ENCODE measurements at regions not wholly inside any gene's neighbourhood (a gene's known extent, or its start where the extent isn't known, plus 50 kb on each side); places are given as distances from the start of the nearest gene placed in this dataset.

GRCh38 chr12:90243211-90243610 is 534.6 kb upstream of the ATP2B1 start:
- DNase-seq: no peak
- Mint-ChIP-seq H3K27me3 (ENCODE audit: low read depth) (no peaks in the 10 kb centered on the region), H3K27ac (no peak overlapping the region), H3K4me3 (no peak overlapping the region), H3K36me3 (ENCODE audit: insufficient read depth in 1 of 3, low read depth in 3 of 3) (peaks cover 0 to 2% (median 2%) of the 10 kb centered on the region in 3 experiments; a peak in 1 of 7 replicates), H3K9me3 (no peaks in the 10 kb centered on the region), H3K4me1 (no peaks in the 10 kb centered on the region)
- Histone ChIP-seq H3K27ac (ENCODE audit: insufficient read length, low read depth, low read length) (no peak overlapping the region), H3K56ac (ENCODE audit: insufficient read length, low read depth, low read length) (no peak overlapping the region), H3K14ac (ENCODE audit: insufficient read depth, low read length) (no peak overlapping the region), H3K18ac (ENCODE audit: insufficient read length, low read depth, low read length) (no peak overlapping the region), H3K23me2 (ENCODE audit: insufficient read length, low read depth, low read length, poor library complexity, severe bottlenecking) (no peaks in the 10 kb centered on the region), H3K4ac (ENCODE audit: low read depth, low read length) (no peak overlapping the region), H3K9ac (ENCODE audit: extremely low read depth, insufficient read length, low read length) (no peak overlapping the region), H2BK120ac (ENCODE audit: low read depth, low read length, poor library complexity, severe bottlenecking) (no peak overlapping the region), H3K4me2 (ENCODE audit: insufficient read depth, insufficient read length, low read length) (no peak overlapping the region), H2BK20ac (ENCODE audit: low read depth, low read length, poor library complexity, severe bottlenecking) (no peak overlapping the region), H2BK12ac (ENCODE audit: insufficient read length, low read depth, low read length) (no peak overlapping the region), H2BK5ac (ENCODE audit: insufficient read length, low read length) (no peak overlapping the region), H4K20me1 (ENCODE audit: control insufficient read depth, insufficient read depth, insufficient read length) (no peaks in the 10 kb centered on the region), H3K79me1 (ENCODE audit: insufficient read depth, low read depth, low read length, poor library complexity, severe bottlenecking) (no peaks in the 10 kb centered on the region), H4K5ac (ENCODE audit: insufficient read length, low read depth, low read length) (no peak overlapping the region), H3K27me3 (ENCODE audit: insufficient read depth, low read length) (no peaks in the 10 kb centered on the region), H3K23ac (ENCODE audit: insufficient read length, low read depth, low read length) (no peak overlapping the region), H4K91ac (ENCODE audit: insufficient read length, low read depth, low read length) (no peak overlapping the region), H2AK5ac (ENCODE audit: insufficient read length, low read length) (no peak overlapping the region), H2AFZ (ENCODE audit: low read length) (no peak overlapping the region), H2BK15ac (ENCODE audit: low read depth, low read length) (no peak overlapping the region), H3K4me1 (ENCODE audit: insufficient read depth, low read length) (no peaks in the 10 kb centered on the region), H3T11ph (ENCODE audit: low read length) (no peak overlapping the region), H3K79me2 (ENCODE audit: insufficient read depth, low read length) (no peaks in the 10 kb centered on the region), H3K9me3 (ENCODE audit: control insufficient read depth, low read depth, low read length) (no peaks in the 10 kb centered on the region), H4K8ac (replicated peaks; ENCODE audit: insufficient read length, low read depth, low read length) (no peak overlapping the region)
- no peak for TF ChIP-seq CTCF (conservative IDR thresholded peaks at IDR 0.05)
- no CpG with 5 or more reads among the region's 4 CpGs for WGBS (ENCODE audit: extremely low coverage, insufficient read length, low lambda C conversion rate)

All from H9 (cell line).